ENCODE measurements at regions not wholly inside any gene's neighbourhood (a gene's known extent, or its start where the extent isn't known, plus 50 kb on each side); places are given as distances from the start of the nearest gene placed in this dataset.

DNA sequence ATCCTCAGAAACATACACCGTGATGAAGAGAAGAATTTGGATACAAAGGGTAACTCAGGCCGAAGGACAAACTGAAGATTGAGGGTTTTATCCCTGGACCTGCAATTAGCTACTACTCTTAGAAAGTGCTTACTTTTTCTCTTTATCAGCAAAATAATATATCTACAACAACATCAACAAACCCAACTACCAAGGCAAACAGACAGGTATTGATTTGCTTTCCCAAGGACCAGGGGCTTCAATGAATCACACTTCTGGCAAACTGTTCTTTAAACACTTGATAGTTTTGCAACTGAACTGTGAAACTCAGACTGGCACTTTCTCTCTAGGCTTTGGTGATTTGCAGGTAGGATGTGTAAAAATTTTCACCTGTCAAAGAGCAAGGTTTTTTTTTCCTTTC lies 247.5 kb downstream of the SEC23A start:
- TF ChIP-seq, protein P1, sequence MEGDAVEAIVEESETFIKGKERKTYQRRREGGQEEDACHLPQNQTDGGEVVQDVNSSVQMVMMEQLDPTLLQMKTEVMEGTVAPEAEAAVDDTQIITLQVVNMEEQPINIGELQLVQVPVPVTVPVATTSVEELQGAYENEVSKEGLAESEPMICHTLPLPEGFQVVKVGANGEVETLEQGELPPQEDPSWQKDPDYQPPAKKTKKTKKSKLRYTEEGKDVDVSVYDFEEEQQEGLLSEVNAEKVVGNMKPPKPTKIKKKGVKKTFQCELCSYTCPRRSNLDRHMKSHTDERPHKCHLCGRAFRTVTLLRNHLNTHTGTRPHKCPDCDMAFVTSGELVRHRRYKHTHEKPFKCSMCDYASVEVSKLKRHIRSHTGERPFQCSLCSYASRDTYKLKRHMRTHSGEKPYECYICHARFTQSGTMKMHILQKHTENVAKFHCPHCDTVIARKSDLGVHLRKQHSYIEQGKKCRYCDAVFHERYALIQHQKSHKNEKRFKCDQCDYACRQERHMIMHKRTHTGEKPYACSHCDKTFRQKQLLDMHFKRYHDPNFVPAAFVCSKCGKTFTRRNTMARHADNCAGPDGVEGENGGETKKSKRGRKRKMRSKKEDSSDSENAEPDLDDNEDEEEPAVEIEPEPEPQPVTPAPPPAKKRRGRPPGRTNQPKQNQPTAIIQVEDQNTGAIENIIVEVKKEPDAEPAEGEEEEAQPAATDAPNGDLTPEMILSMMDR (IDR thresholded peaks at IDR 0.05) = no peak
- TF ChIP-seq POLR2A (IDR thresholded peaks at IDR 0.05) = no peak
- no peak for TF ChIP-seq EP300 (IDR thresholded peaks at IDR 0.05)

All from gastroesophageal sphincter (tissue), 3 donors.